A673 (cell line): ENCODE measurements at regions not wholly inside any gene's neighbourhood (a gene's known extent, or its start where the extent isn't known, plus 50 kb on each side); places are given as distances from the start of the nearest gene placed in this dataset.

Experiments
- EZH2 ChIP-seq: fragments of 200-600 bp; sonication (generic); IDR thresholded peaks from 2 replicates; pipeline ENCODE4 v1.6.1; 2017; ENCODE audit warnings: borderline replicate concordance, low read depth, mild to moderate bottlenecking, mixed read lengths, antibody characterized with exemption, low read length; ENCODE audit not compliant: poor library complexity, severe bottlenecking
- TF ChIP-seq, protein P1 (sequence below): fragments of 300-800, 200-600 bp; sonication (generic); conservative IDR thresholded peaks from 2 replicates; pipeline ENCODE4 v1.5.1; 2017; ENCODE audit warnings: low read depth, mild to moderate bottlenecking, antibody characterized with exemption, low read length, moderate library complexity, mixed read lengths

DNA sequence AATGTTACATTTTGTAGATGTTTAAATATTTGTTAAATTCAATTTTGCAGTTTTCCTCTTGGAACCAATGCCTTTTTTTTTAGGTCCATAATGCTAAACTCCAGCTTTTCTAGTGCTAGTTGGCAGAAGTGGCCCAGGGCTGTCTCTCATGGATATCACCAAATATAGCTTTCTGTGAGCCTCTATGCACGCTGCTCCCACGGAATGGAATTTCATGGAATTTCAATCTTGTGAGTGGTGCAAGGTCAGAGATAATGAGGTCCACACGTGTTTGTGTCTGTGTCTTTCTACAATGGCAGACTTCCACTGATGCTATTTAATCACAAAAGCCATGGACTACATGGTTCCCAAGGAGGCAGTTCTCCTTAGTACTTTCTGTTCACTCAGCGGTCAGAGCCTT lies 191.5 kb upstream of the PARD3B start:
- TF ChIP-seq, protein P1, sequence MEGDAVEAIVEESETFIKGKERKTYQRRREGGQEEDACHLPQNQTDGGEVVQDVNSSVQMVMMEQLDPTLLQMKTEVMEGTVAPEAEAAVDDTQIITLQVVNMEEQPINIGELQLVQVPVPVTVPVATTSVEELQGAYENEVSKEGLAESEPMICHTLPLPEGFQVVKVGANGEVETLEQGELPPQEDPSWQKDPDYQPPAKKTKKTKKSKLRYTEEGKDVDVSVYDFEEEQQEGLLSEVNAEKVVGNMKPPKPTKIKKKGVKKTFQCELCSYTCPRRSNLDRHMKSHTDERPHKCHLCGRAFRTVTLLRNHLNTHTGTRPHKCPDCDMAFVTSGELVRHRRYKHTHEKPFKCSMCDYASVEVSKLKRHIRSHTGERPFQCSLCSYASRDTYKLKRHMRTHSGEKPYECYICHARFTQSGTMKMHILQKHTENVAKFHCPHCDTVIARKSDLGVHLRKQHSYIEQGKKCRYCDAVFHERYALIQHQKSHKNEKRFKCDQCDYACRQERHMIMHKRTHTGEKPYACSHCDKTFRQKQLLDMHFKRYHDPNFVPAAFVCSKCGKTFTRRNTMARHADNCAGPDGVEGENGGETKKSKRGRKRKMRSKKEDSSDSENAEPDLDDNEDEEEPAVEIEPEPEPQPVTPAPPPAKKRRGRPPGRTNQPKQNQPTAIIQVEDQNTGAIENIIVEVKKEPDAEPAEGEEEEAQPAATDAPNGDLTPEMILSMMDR = no peak
- no peak for TF ChIP-seq EZH2
